Osteocyte (in vitro differentiated cells): ENCODE measurements at regions not wholly inside any gene's neighbourhood (a gene's known extent, or its start where the extent isn't known, plus 50 kb on each side); places are given as distances from the start of the nearest gene placed in this dataset.

Experiments used
- DNase-seq: peaks from one replicate; pipeline ENCODE4 v3.0.0; 2021; ENCODE audit warnings: mixed read lengths; ENCODE audit not compliant: unreplicated experiment; ENCODE audit errors: extremely low spot score
- H3K27ac Mint-ChIP-seq: one replicate; pipeline ENCODE4 v1.8.0; 2021; ENCODE audit warnings: mild to moderate bottlenecking, mixed read lengths; ENCODE audit not compliant: unreplicated experiment
- H3K27me3 Mint-ChIP-seq: one replicate; pipeline ENCODE4 v1.8.0; 2021; ENCODE audit warnings: mixed read lengths; ENCODE audit not compliant: unreplicated experiment
- H3K36me3 Mint-ChIP-seq: one replicate; pipeline ENCODE4 v1.8.0; 2021; ENCODE audit warnings: mixed read lengths; ENCODE audit not compliant: unreplicated experiment
- H3K4me1 Mint-ChIP-seq: one replicate; pipeline ENCODE4 v1.8.0; 2021; ENCODE audit warnings: mixed read lengths; ENCODE audit not compliant: unreplicated experiment
- H3K4me3 Mint-ChIP-seq: one replicate; pipeline ENCODE4 v1.8.0; 2021; ENCODE audit warnings: mild to moderate bottlenecking, moderate library complexity, mixed read lengths; ENCODE audit not compliant: unreplicated experiment
- H3K9me3 Mint-ChIP-seq: one replicate; pipeline ENCODE4 v1.8.0; 2021; ENCODE audit warnings: mixed read lengths; ENCODE audit not compliant: unreplicated experiment
- TF ChIP-seq, protein P1 (sequence below): fragments of 200-600 bp; sonication (generic); IDR thresholded peaks from 2 replicates; pipeline ENCODE4 v1.5.0; 2021; ENCODE audit warnings: antibody characterized with exemption, mild to moderate bottlenecking, moderate library complexity

- Mint-ChIP-seq H3K27ac (no peak overlapping the region), H3K36me3 (no peaks in the 10 kb centered on the region), H3K27me3 (peaks cover 6% of the 10 kb centered on the region), H3K4me1 (no peaks in the 10 kb centered on the region), H3K9me3 (no peaks in the 10 kb centered on the region), H3K4me3 (no peak overlapping the region)
- TF ChIP-seq, protein P1, sequence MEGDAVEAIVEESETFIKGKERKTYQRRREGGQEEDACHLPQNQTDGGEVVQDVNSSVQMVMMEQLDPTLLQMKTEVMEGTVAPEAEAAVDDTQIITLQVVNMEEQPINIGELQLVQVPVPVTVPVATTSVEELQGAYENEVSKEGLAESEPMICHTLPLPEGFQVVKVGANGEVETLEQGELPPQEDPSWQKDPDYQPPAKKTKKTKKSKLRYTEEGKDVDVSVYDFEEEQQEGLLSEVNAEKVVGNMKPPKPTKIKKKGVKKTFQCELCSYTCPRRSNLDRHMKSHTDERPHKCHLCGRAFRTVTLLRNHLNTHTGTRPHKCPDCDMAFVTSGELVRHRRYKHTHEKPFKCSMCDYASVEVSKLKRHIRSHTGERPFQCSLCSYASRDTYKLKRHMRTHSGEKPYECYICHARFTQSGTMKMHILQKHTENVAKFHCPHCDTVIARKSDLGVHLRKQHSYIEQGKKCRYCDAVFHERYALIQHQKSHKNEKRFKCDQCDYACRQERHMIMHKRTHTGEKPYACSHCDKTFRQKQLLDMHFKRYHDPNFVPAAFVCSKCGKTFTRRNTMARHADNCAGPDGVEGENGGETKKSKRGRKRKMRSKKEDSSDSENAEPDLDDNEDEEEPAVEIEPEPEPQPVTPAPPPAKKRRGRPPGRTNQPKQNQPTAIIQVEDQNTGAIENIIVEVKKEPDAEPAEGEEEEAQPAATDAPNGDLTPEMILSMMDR = no peak
- no peak for DNase-seq
Observed at GRCh38 chr4:62387808-62388207, 1187.7 kb downstream of the ADGRL3 start.

GRCh38 chr4:62377700-62378099 is 1177.6 kb downstream of the ADGRL3 start:
- Mint-ChIP-seq H3K4me3 (no peak overlapping the region), H3K27me3 (peaks cover 12% of the 10 kb centered on the region)

GRCh38 chr4:62377245-62377644 is 1177.1 kb downstream of the ADGRL3 start:
- Mint-ChIP-seq H3K4me1 (no peaks in the 10 kb centered on the region), H3K36me3 (no peaks in the 10 kb centered on the region), H3K27me3 (peaks cover 12% of the 10 kb centered on the region), H3K27ac (no peak overlapping the region), H3K9me3 (no peaks in the 10 kb centered on the region), H3K4me3 (no peak overlapping the region)
- no peak for DNase-seq
- TF ChIP-seq, protein P1 = no peak

More at GRCh38 chr4:62377700-62378099, 1177.6 kb downstream of the ADGRL3 start:
- no peaks in the 10 kb centered on the region for H3K4me1 Mint-ChIP-seq
- H3K27ac Mint-ChIP-seq = no peak overlapping the region
- TF ChIP-seq, protein P1 = no peak
- no peaks in the 10 kb centered on the region for H3K9me3 Mint-ChIP-seq
- no peaks in the 10 kb centered on the region for H3K36me3 Mint-ChIP-seq
- DNase-seq = no peak

- Mint-ChIP-seq H3K9me3 (no peaks in the 10 kb centered on the region), H3K27ac (no peak overlapping the region), H3K4me1 (no peaks in the 10 kb centered on the region), H3K36me3 (no peaks in the 10 kb centered on the region), H3K27me3 (no peaks in the 10 kb centered on the region), H3K4me3 (no peak overlapping the region)
- DNase-seq = no peak
- TF ChIP-seq, protein P1 = no peak
Observed at GRCh38 chr4:62366939-62367338, 1166.8 kb downstream of the ADGRL3 start.

DNA sequence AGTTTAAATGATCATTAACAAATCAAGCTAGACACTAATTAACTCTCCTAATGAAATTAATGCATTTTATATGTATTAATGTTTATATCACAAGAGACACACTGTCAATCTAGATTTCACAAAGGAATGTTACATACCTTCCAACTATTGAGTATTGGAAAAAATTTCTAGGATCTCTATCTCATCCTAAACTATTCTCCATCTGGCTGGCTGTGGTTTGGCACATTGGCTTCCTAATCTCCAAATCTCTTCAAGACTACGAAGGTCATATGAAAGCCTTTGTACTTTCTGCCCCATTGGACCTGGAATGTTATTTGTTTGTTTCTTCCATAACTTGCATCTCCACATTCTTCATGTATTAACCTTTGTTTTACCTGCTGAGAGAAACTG is 1160.0 kb downstream of the ADGRL3 start:
- Mint-ChIP-seq H3K27me3 (no peaks in the 10 kb centered on the region), H3K4me1 (no peaks in the 10 kb centered on the region), H3K36me3 (no peaks in the 10 kb centered on the region), H3K4me3 (no peak overlapping the region), H3K9me3 (no peaks in the 10 kb centered on the region), H3K27ac (no peak overlapping the region)
- no peak for DNase-seq
- TF ChIP-seq, protein P1 = no peak
